H1 (cell line): ENCODE measurements at regions not wholly inside any gene's neighbourhood (a gene's known extent, or its start where the extent isn't known, plus 50 kb on each side); places are given as distances from the start of the nearest gene placed in this dataset.

Experiments
- CTCF ChIA-PET: fragments of 300-600 bp; sonication (Branson Sonifier 250); formaldehyde crosslinking; loops from one replicate; lab custom pipeline; 2021; ENCODE audit not compliant: partially characterized antibody; lab: Charles Lee
- POLR2A ChIA-PET: fragments of 300-600 bp; sonication (Branson Sonifier 250); formaldehyde crosslinking; loops from one replicate; lab custom pipeline; 2021; ENCODE audit warnings: inconsistent platforms; ENCODE audit not compliant: partially characterized antibody; lab: Charles Lee
- DNase-seq, 2 experiments: peaks; one replicate each; pipeline versions ENCODE4 v3.0.0 to v3.0.0-alpha.2; 2010 to 2022; ENCODE audit warnings: low spot score in 2 of 2, low read depth in 1 of 2, mixed read lengths in 1 of 2
- FAIRE-seq: peaks from 2 replicates; lab custom pipeline; 2011; peaks lifted over from hg19 to GRCh38; lab: Jason Lieb, UNC
- H2AFZ ChIP-seq: 2 replicates; pipeline ENCODE4 v1.8.1; 2012; ENCODE audit warnings: low read length, inconsistent platforms
- H2AK5ac ChIP-seq: 2 replicates; pipeline ENCODE4 v1.6.1; 2013; ENCODE audit warnings: low read depth, low read length
- H2BK120ac ChIP-seq: replicated peaks from 2 replicates; pipeline ENCODE3; 2013; ENCODE audit warnings: low read depth, low read length, inconsistent platforms
- H2BK12ac ChIP-seq: 2 replicates; pipeline ENCODE4 v1.6.1; 2013; ENCODE audit warnings: low read depth, low read length
- H2BK15ac ChIP-seq: 2 replicates; pipeline ENCODE4 v1.6.1; 2013; ENCODE audit warnings: low read length
- H2BK20ac ChIP-seq: 2 replicates; pipeline ENCODE4 v1.6.1; 2013; ENCODE audit warnings: low read length
- H2BK5ac ChIP-seq: 2 replicates; pipeline ENCODE4 v1.6.1; 2013; ENCODE audit warnings: low read depth, low read length
- H3K14ac ChIP-seq: 2 replicates; pipeline ENCODE4 v1.6.1; 2013; ENCODE audit warnings: inconsistent platforms; ENCODE audit not compliant: insufficient read length
- H3K18ac ChIP-seq: 2 replicates; pipeline ENCODE4 v1.6.1; 2013; ENCODE audit warnings: low read length; ENCODE audit errors: extremely low read depth
- H3K23ac ChIP-seq: 2 replicates; pipeline ENCODE4 v1.6.1; 2013; ENCODE audit warnings: inconsistent platforms; ENCODE audit not compliant: insufficient read length
- H3K23me2 ChIP-seq: 2 replicates; pipeline ENCODE4 v1.6.1; 2013; ENCODE audit warnings: low read depth, low read length
- H3K27ac ChIP-seq: 2 replicates; pipeline ENCODE4 v1.6.1; 2011; ENCODE audit warnings: low read depth, low read length, inconsistent platforms
- H3K27me3 ChIP-seq, 4 experiments: replicated peaks in 1 of 4; 1 replicate in 1 of 4; 2 replicates in 3 of 4; pipeline versions ENCODE4 v1.6.1 to v1.8.1; 2011 to 2013; ENCODE audit warnings: low read length in 3 of 4, mild to moderate bottlenecking in 3 of 4, inconsistent platforms in 2 of 4, mixed read lengths in 2 of 4, moderate library complexity in 1 of 4; ENCODE audit not compliant: control insufficient read depth in 3 of 4, insufficient read depth in 3 of 4; ENCODE audit errors: extremely low read depth in 1 of 4
- H3K36me3 ChIP-seq, 4 experiments: 2 replicates each; pipeline versions ENCODE4 v1.6.1 to v1.8.1; 2011 to 2013; ENCODE audit warnings: mild to moderate bottlenecking in 4 of 4, low read length in 3 of 4, moderate library complexity in 2 of 4, control low read depth in 1 of 4, inconsistent platforms in 1 of 4; ENCODE audit not compliant: insufficient read depth in 4 of 4, control insufficient read depth in 2 of 4
- H3K4ac ChIP-seq: replicated peaks from 2 replicates; pipeline ENCODE3; 2013; ENCODE audit warnings: low read length, low read depth, mixed read lengths, inconsistent platforms; ENCODE audit not compliant: insufficient read length
- H3K4me1 ChIP-seq, 4 experiments: replicated peaks in 1 of 4; 1 replicate in 1 of 4; 2 replicates in 3 of 4; pipeline versions ENCODE4 v1.6.1 to v1.8.1; 2011 to 2013; ENCODE audit warnings: low read length in 3 of 4, inconsistent platforms in 2 of 4, mixed read lengths in 1 of 4; ENCODE audit not compliant: insufficient read depth in 4 of 4, control insufficient read depth in 3 of 4
- H3K4me2 ChIP-seq, 2 experiments: 2 replicates each; pipeline versions ENCODE4 v1.6.1 to v1.8.1; 2011 to 2013; ENCODE audit warnings: low read depth in 2 of 2, low read length in 2 of 2, control low read depth in 1 of 2, inconsistent platforms in 1 of 2, mild to moderate bottlenecking in 1 of 2; ENCODE audit not compliant: insufficient read depth in 1 of 2
- H3K4me3 ChIP-seq, 4 experiments: fragments of 200-600, 300-600 bp in 1 of 4; sonication (generic), shearing (Covaris generic), sonication (Bioruptor Twin) in 1 of 4; 2 replicates each; pipeline versions ENCODE4 v1.5.1 to v1.8.1; 2011 to 2016; ENCODE audit warnings: low read length in 4 of 4, low read depth in 3 of 4, control low read depth in 2 of 4, inconsistent platforms in 2 of 4, mild to moderate bottlenecking in 2 of 4, mixed read lengths in 1 of 4, moderate library complexity in 1 of 4; ENCODE audit not compliant: insufficient read depth in 2 of 4; ENCODE audit errors: extremely low read depth in 1 of 4
- H3K56ac ChIP-seq: replicated peaks from 2 replicates; pipeline ENCODE3; 2013; ENCODE audit warnings: low read depth, mild to moderate bottlenecking, mixed read lengths, low read length, inconsistent platforms; ENCODE audit not compliant: insufficient read length
- H3K79me1 ChIP-seq: 2 replicates; pipeline ENCODE4 v1.6.1; 2013; ENCODE audit warnings: low read depth, low read length, control low read depth
- H3K79me2 ChIP-seq, 2 experiments: 2 replicates each; pipeline versions ENCODE4 v1.6.1 to v1.8.1; 2012 to 2013; ENCODE audit warnings: low read length in 2 of 2, mild to moderate bottlenecking in 2 of 2, inconsistent platforms in 1 of 2; ENCODE audit not compliant: insufficient read depth in 2 of 2, control insufficient read depth in 1 of 2
- H3K9ac ChIP-seq, 4 experiments: replicated peaks in 1 of 4; 1 replicate in 1 of 4; 2 replicates in 3 of 4; pipeline versions ENCODE4 v1.6.1 to v1.8.1; 2011 to 2013; ENCODE audit warnings: low read depth in 3 of 4, low read length in 3 of 4, control low read depth in 2 of 4, mild to moderate bottlenecking in 2 of 4, moderate library complexity in 2 of 4, inconsistent platforms in 1 of 4; ENCODE audit errors: extremely low read depth in 1 of 4
- H3K9me3 ChIP-seq, 2 experiments: 2 replicates each; pipeline versions ENCODE4 v1.6.1 to v1.8.1; 2012 to 2013; ENCODE audit warnings: mild to moderate bottlenecking in 2 of 2, moderate library complexity in 2 of 2, control low read depth in 1 of 2, inconsistent platforms in 1 of 2, low read depth in 1 of 2, low read length in 1 of 2, mixed read lengths in 1 of 2; ENCODE audit not compliant: insufficient read depth in 2 of 2
- H4K20me1 ChIP-seq, 2 experiments: replicated peaks in 1 of 2; 2 replicates each; pipeline versions ENCODE3 to v1.8.1; 2011 to 2013; ENCODE audit warnings: inconsistent platforms in 2 of 2, low read length in 2 of 2, mild to moderate bottlenecking in 1 of 2; ENCODE audit not compliant: insufficient read depth in 2 of 2, control insufficient read depth in 1 of 2
- H4K5ac ChIP-seq: 2 replicates; pipeline ENCODE4 v1.6.1; 2013; ENCODE audit warnings: low read length, low read depth, mixed read lengths, inconsistent platforms; ENCODE audit not compliant: insufficient read length
- H4K8ac ChIP-seq: 2 replicates; pipeline ENCODE4 v1.8.0; 2013; ENCODE audit warnings: mild to moderate bottlenecking, moderate library complexity, low read length, inconsistent platforms; ENCODE audit not compliant: insufficient read depth; ENCODE audit errors: extremely low read depth
- H4K91ac ChIP-seq: replicated peaks from 2 replicates; pipeline ENCODE3; 2013; ENCODE audit warnings: low read length, mixed read lengths, inconsistent platforms; ENCODE audit not compliant: insufficient read length
- BRCA1 ChIP-seq: IDR thresholded peaks from 2 replicates; pipeline ENCODE4 v1.6.1; 2012; ENCODE audit warnings: low read depth, low read length, improper control_type of control experiment
- CBX8 ChIP-seq: fragments of 300-800, 300-1000 bp; sonication (generic); IDR thresholded peaks from 2 replicates; pipeline ENCODE4 v1.7.1; 2016; ENCODE audit warnings: low read depth, low read length, borderline replicate concordance
- CEBPB ChIP-seq: IDR thresholded peaks from 2 replicates; pipeline ENCODE4 v1.6.1; 2012; ENCODE audit warnings: low read depth, low read length
- CHD1 ChIP-seq: IDR thresholded peaks from 2 replicates; pipeline ENCODE4 v1.6.1; 2012; ENCODE audit warnings: low read depth, low read length, improper control_type of control experiment
- EP300 ChIP-seq, 2 experiments: IDR thresholded peaks; 1 replicate in 1 of 2; 2 replicates in 1 of 2; pipeline ENCODE4 v1.6.1; 2011 to 2012; ENCODE audit warnings: low read depth in 2 of 2, low read length in 2 of 2, mild to moderate bottlenecking in 2 of 2, borderline replicate concordance in 1 of 2, inconsistent platforms in 1 of 2, moderate library complexity in 1 of 2
- FOSL1 ChIP-seq: IDR thresholded peaks from 2 replicates; pipeline ENCODE4 v1.6.1; 2011; ENCODE audit warnings: mild to moderate bottlenecking, low read depth, low read length, moderate library complexity; ENCODE audit not compliant: insufficient read depth
- GTF2F1 ChIP-seq: IDR thresholded peaks from 2 replicates; pipeline ENCODE4 v1.6.1; 2012; ENCODE audit warnings: low read depth, low read length, improper control_type of control experiment, borderline replicate concordance
- HDAC6 ChIP-seq: IDR thresholded peaks from one replicate; pipeline ENCODE4 v1.7.1; 2012; ENCODE audit warnings: low read depth, mild to moderate bottlenecking, inconsistent platforms, low read length, moderate library complexity
- JUND ChIP-seq: IDR thresholded peaks from 2 replicates; pipeline ENCODE4 v1.6.1; 2011; ENCODE audit warnings: mild to moderate bottlenecking, improper control_type of control experiment, low read length
- KDM4A ChIP-seq: IDR thresholded peaks from one replicate; pipeline ENCODE4 v1.7.1; 2012; ENCODE audit warnings: low read depth, mild to moderate bottlenecking, moderate library complexity, low read length, inconsistent platforms; ENCODE audit not compliant: severe bottlenecking
- MAFK ChIP-seq: IDR thresholded peaks from 2 replicates; pipeline ENCODE4 v1.6.1; 2012; ENCODE audit warnings: low read depth, mild to moderate bottlenecking, improper control_type of control experiment, low read length
- RFX5 ChIP-seq: IDR thresholded peaks from 2 replicates; pipeline ENCODE4 v1.6.1; 2011; ENCODE audit warnings: low read depth, low read length, improper control_type of control experiment, borderline replicate concordance
- SAP30 ChIP-seq: fragments of 300-600 bp; sonication (generic); IDR thresholded peaks from 2 replicates; pipeline ENCODE4 v1.7.1; 2012; ENCODE audit warnings: low read length, moderate library complexity, mild to moderate bottlenecking, inconsistent platforms; ENCODE audit not compliant: insufficient read depth, insufficient replicate concordance
- SIX5 ChIP-seq: IDR thresholded peaks from 2 replicates; pipeline ENCODE4 v1.6.1; 2011; ENCODE audit warnings: mild to moderate bottlenecking, low read depth, low read length
- SP2 ChIP-seq: IDR thresholded peaks from 2 replicates; pipeline ENCODE4 v1.6.1; 2012; ENCODE audit warnings: mild to moderate bottlenecking, low read length, inconsistent platforms
- TAF1 ChIP-seq: IDR thresholded peaks from 2 replicates; pipeline ENCODE4 v1.6.1; 2011; ENCODE audit warnings: mild to moderate bottlenecking, low read depth, low read length
- WGBS, 2 experiments: shearing (Covaris generic) in 1 of 2; methylation state at CpG; one replicate each; pipeline versions ENCODE4 v1.1.6 to v1.1.7; 2013 to 2015; ENCODE audit warnings: low lambda C conversion rate in 2 of 2, mixed read lengths in 2 of 2, inconsistent platforms in 1 of 2, low coverage in 1 of 2, missing lambda C conversion rate in 1 of 2; ENCODE audit not compliant: insufficient replicate concordance in 2 of 2, insufficient coverage in 1 of 2, insufficient read length in 1 of 2; ENCODE audit errors: extremely low coverage in 1 of 2, missing lambda C conversion rate in 1 of 2; 5-methylcytosine and 5-hydroxymethylcytosine counted together

- no peak overlapping the region for H3K23ac ChIP-seq
- H2BK15ac ChIP-seq, result no peak overlapping the region
- H3K36me3 ChIP-seq, result no peaks in the 10 kb centered on the region
- no peak overlapping the region for H4K91ac ChIP-seq
- no peak overlapping the region for H3K14ac ChIP-seq
- no peaks in the 10 kb centered on the region; a peak in 1 of 7 replicates for H3K4me1 ChIP-seq
- no peak overlapping the region for H4K8ac ChIP-seq
- H4K5ac ChIP-seq, result no peak overlapping the region
- H3K4ac ChIP-seq, result no peak overlapping the region
- no peak overlapping the region for H2BK5ac ChIP-seq
- no peaks in the 10 kb centered on the region for H3K79me2 ChIP-seq
- no peak overlapping the region for H2BK120ac ChIP-seq
- H2AK5ac ChIP-seq, result no peak overlapping the region
- CTCF ChIA-PET, result interaction anchor here (0.5 to 2.5 kb wide), 4 partner anchors 23 to 871 kb away, joined by 3 to 7 read pairs (median 4); no protein-coding TSS in a partner anchor
- H2BK20ac ChIP-seq, result no peak overlapping the region
- 99% methylated on average over 7 of the region's 7 CpGs; no CpG with 5 or more reads in 1 of the 2 experiments for WGBS, 2 experiments
- DNase-seq (no peak), FAIRE-seq (no peak)
- H3K4me2 ChIP-seq, result no peak overlapping the region
- no peaks in the 10 kb centered on the region; the same call in 1 of the 2 replicates for H3K23me2 ChIP-seq
- TF ChIP-seq FOSL1 (no peak), CBX8 (no peak), SP2 (no peak), EP300 (IDR thresholded peaks at IDR 0.05; ENCODE audit: borderline replicate concordance in 1 of 2, low read depth in 2 of 2, low read length in 2 of 2) (no peak), MAFK (no peak), TAF1 (no peak), JUND (no peak), HDAC6 (no peak), KDM4A (no peak), CHD1 (no peak), CEBPB (no peak), RFX5 (no peak), GTF2F1 (no peak), SIX5 (no peak), SAP30 (no peak), BRCA1 (no peak)
- TF ChIP-seq, all 59 proteins: peak for 0
- Histone ChIP-seq H4K20me1 (no peaks in the 10 kb centered on the region), H3K27ac (no peak overlapping the region), H3K27me3 (no peaks in the 10 kb centered on the region; a peak in 1 of 7 replicates), H3K79me1 (no peaks in the 10 kb centered on the region), H3K4me3 (no peak overlapping the region), H3K18ac (no peak overlapping the region), H3K9ac (no peak overlapping the region), H2AFZ (no peak overlapping the region), H2BK12ac (no peak overlapping the region), H3K56ac (no peak overlapping the region), H3K9me3 (no peaks in the 10 kb centered on the region)
- POLR2A ChIA-PET, result no interaction called here
Measured at GRCh38 chr10:3535001-3535400, 250.0 kb downstream of the KLF6 start.
